Ovary (tissue), 3 donors: ENCODE measurements at regions not wholly inside any gene's neighbourhood (a gene's known extent, or its start where the extent isn't known, plus 50 kb on each side); places are given as distances from the start of the nearest gene placed in this dataset.

Experiments
- CTCF ChIP-seq, 3 donors: fragments of 450-650 bp in 2 of 3; fragments of 200-600 bp in 1 of 3; IDR thresholded peaks; one replicate each; pipeline versions ENCODE4 v1.5.1 to v1.8.0; 2016 to 2022; ENCODE audit warnings: antibody characterized with exemption in 3 of 3, mild to moderate bottlenecking in 1 of 3
- POLR2A ChIP-seq: fragments of 450-650 bp; IDR thresholded peaks from one replicate; pipeline ENCODE4 v1.6.1; 2017; ENCODE audit warnings: antibody characterized with exemption, mild to moderate bottlenecking, moderate library complexity
- donor health status: DM: no; HTN: no; CAD: no.

- TF ChIP-seq CTCF (IDR thresholded peaks at IDR 0.05): no peak
- TF ChIP-seq POLR2A: no peak
Measured at GRCh38 chr18:46401486-46402070, 255.4 kb downstream of the LOXHD1 start.
